ENCODE measurements at regions not wholly inside any gene's neighbourhood (a gene's known extent, or its start where the extent isn't known, plus 50 kb on each side); places are given as distances from the start of the nearest gene placed in this dataset.
"Not testable (repeated sequence)": the region's sequence is repeated elsewhere in the genome, so short reads cannot be mapped to it uniquely, and the experiment has no call there.

GRCh38 chr3:88412346-88412745 is 262.6 kb downstream of the C3orf38 start:
- DNase-seq: no peak

- DNase-seq: no peak
Observed at GRCh38 chr3:88416436-88416835, 266.7 kb downstream of the C3orf38 start.

- no peak for DNase-seq
Observed at GRCh38 chr3:88418219-88418618, 268.5 kb downstream of the C3orf38 start.

DNA sequence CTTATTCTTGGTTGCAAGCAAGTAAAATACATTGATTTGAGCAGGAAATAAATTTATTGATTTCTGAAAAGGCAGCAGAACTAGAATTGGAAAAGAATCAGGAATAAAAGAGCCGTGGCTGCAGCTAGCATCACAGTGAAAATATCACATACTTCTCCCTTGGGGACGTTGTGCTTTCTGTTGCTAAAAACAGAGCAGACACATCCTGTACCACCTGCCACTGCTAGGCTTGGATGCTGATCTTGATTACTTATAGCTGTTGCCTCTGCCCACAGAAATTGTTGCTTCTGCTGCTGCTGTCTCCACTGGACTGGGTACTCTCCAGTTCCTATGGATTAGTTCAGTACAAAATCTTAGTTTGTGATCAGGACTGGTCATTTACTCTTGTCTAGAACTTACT is 283.8 kb downstream of the C3orf38 start:
- no peak for DNase-seq

DNA sequence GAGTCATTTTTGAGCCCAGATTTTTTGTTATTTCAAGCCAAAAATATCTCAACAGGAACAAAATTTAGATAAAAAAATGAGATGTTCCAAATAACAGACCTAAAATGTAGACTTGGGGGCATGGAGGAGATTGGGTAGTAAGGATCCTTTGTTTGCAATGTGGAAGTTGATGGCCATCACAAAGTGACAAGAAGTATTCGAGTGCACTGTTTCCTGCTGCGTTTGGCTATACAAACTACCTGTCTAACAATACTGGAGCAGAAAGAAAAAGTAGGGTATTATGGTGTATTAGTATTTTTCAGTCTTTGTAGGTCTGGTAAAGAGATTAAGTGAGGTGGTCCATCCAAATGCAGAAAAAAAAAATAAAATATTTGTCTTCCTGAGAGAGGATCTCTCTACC is 284.2 kb downstream of the C3orf38 start:
- no peak for DNase-seq

- DNase-seq: no peak
Observed at GRCh38 chr3:88440701-88441100, 290.9 kb downstream of the C3orf38 start.

GRCh38 chr3:88443066-88443465 is 293.3 kb downstream of the C3orf38 start:
- DNase-seq: no peak

GRCh38 chr3:88444251-88444650 is 294.5 kb downstream of the C3orf38 start:
- DNase-seq: no peak

- DNase-seq: no peak
Observed at GRCh38 chr3:88452228-88452627, 302.5 kb downstream of the C3orf38 start.

DNA sequence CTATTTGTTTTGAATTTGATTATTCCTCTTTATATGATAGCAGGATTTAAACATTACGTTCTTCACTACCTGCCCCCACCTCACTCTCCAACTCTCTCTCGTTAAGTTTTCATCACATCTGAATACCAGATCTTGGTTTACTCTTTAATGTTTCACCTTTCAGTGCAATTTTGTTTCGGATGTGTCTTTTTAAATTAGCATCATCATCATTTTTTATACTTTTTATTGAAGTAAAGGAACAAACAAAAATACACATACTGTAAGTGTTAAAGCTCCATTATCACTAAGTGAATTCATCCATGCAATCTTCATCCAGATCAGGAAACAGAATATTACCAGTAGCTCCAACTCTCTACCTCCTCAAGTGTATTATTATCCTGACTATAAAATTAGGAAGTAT is 310.6 kb downstream of the C3orf38 start:
- DNase-seq: no peak

GRCh38 chr3:88462230-88462629 is 312.5 kb downstream of the C3orf38 start:
- DNase-seq: no peak

GRCh38 chr3:88467191-88467590 is 317.4 kb downstream of the C3orf38 start:
- no peak for DNase-seq

DNA sequence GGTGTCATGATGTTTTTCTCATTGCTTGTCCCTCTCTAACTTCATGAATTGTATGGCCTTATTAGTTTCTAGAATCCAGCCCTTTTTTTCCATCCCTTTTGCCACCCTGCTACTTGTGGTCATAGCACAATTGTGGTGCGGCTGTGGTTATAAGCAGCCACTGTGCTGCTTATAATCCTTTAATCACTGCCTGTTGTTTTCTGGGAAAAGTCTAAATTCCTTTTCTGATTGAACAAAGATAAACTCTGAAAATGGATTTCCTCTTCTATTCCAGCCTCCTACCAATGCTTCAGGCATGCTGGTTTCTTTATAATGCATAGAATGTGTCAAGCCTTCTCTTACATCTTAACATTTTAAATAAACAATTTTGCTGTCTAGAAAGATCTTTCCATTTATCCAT is 319.5 kb downstream of the C3orf38 start:
- no peak for DNase-seq

DNA sequence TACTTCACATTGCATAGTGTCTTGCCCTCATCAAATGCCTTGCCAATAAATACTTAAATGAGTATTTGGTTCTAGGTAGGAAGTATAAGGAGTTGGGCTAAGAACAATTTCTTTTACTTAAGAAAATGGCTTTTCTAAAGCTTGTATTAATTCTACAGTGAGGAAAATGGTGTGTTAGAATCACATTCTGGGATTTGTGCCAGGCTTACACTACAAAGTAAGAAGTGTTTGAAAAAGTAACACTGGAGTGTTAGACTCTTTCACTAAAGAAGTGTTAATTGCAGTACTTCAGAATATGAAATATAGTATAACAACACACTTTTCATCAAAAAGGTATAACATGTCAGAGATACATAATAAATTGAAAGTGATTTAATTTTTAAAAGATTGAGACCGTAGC is 328.7 kb downstream of the C3orf38 start:
- DNase-seq: no peak

GRCh38 chr3:88480822-88481221 is 331.1 kb downstream of the C3orf38 start:
- DNase-seq: no peak

DNA sequence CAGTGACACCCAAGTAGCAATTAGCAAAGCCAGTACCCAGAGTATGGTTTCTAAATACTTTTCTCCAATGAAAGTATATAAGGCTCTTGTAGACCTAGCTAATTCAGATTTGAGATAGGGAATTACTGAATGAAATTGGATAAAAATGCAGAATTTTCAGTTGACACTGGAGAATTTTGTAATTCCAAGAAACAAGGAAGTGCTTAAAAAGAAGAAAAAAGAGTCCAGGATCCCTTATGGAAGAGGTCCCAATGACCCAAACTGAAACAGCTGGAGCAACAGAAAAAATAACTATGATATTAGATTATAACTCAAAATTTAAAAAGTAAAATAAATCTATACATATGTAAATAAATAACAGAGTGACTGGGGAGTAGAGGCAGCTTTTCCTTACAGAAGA is 335.2 kb downstream of the C3orf38 start:
- no peak for DNase-seq

DNA sequence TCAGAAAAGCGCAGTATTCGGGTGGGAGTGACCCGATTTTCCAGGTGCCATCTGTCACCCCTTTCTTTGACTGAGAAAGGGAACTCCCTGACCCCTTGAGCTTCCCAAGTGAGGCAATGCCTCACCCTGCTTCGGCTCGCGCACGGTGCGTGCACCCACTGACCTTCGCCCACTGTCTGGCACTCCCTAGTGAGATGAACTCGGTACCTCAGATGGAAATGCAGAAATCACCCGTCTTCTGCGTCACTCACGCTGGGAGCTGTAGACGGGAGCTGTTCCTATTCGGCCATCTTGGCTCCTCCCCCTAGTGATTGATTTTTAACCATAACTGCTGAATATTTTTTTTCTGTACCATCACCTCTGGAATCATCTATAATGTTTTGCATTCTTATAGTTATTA is 359.1 kb downstream of the C3orf38 start:
- not testable (repeated sequence) for DNase-seq

DNA sequence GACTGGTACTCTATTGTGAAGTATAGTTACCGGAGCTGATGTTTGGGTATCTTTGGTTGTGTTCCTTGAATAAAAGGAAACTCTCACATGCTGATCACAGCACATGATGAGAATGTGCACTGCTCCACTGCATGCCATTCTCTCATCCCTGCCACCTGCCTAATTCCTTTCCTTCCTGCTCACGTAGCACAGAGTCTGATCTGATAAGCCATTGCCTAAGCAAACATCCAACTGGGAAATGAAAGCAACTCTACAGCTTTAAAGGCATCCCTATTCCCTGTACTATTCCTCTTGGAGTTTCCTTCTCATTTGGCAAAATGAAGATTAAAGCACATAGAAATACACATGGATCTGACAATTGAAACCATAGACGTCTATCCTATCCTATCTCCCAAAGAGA is 359.8 kb downstream of the C3orf38 start:
- no peak for DNase-seq

DNA sequence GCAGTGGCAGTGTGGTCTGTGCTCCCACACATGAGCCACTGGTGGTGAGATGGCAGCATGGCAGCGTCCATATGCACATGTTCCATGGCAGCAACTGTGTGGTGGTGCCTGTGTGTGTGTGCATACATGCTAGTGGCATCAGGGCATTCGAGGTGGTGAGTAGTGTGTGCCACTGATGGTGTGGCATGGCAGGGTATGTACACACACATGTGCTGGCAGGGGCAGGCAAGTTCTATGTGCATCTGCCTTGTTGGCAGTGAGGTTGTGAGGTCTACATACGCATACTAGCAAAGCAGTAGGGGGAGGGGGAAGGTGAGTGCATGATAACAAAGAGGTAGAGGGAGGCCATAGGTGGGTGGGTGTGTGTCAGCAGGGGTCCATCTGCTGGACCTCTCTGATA is 378.7 kb downstream of the C3orf38 start:
- DNase-seq: no peak

DNA sequence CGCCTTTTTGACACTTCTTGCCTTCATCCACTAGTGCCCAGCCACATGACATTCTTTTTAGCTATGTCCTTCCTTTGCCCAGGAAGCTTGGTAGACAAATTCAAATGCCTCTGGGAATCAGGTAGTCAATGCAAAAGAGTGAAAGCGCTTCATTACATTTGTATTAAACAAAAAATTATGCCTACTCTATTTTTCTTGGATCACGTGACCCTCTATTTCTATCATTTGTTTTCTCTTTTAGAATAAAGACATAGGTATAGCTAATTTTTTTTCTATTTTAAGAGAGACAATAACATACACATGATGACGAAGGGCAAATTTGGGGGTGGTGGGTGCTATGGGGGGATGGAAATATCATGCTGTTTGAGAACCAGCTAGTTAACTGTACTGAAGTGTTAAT is 384.8 kb downstream of the C3orf38 start:
- DNase-seq: no peak

DNA sequence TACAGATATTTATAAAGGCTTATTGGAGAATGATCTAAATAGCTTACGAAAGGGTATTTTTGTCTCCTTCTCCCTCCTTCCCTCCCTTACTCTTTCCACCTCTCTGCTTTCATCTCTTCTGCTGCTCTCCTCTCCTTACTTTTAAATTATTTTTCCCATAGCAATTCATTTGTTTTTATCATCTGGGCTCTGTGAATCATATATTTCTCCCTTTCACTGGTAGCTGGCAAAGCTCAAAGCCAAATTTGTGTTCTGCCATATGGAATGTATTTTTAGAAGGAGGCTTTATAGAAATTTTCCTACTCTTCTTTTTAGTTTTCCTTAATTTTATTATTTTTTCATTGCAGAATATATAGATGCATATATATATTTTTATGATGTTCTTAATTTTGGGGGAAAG is 385.8 kb downstream of the C3orf38 start:
- no peak for DNase-seq

DNA sequence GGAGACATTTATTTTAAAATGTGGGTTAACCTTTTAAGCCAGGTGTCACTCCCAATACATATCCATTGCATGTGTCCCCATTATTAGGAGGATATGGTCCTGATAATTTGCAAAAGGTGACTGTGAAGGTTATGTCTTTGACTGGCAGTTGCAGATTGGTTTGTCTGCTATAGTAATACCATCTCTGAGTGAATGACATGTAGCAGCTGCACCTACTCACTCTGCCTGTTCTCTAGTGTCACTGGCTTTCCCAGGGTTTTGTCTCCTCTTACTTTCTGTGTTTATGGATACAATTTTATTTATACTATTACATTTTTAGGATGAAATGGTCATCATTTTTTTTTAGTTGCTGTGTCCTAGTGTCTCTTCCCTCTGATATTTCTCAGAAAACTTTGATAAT is 393.2 kb downstream of the C3orf38 start:
- no peak for DNase-seq

DNA sequence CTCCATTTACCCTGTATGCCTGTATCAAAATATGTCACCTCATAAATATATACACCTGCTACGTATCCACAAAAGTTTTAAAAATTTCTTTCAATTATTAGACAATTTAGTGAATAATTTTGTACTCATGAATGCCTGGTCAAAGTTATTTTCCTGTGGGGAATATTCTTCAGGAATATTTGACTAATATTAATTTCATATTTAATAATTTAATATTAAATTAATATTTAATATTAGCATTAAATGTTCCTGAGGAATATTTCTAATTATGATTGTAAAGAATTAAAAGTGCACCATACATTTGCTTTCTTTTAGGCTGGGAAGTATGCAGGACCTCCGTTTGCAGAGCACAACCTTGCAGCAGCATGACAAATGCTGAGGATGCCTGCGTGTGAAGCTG is 422.7 kb downstream of the C3orf38 start:
- no peak for DNase-seq

DNA sequence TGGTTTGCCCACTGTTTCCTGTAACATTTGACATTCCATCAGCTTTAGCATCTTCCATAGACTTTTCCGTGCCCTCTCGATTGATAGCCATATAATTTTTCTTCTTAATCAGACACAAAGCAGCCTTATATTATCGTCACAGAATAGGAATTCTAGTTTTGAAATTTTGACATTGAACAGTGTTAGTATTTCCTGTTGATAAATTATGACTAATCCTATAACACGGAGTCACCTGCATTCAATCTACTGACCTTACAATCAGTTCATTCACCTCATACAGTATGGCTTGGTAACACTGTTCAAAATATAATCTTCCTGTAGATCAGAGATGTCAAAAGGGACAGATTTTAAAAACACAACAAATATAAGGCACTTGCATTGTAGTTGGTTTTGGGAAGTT is 423.7 kb downstream of the C3orf38 start:
- no peak for DNase-seq

- no peak for DNase-seq
Observed at GRCh38 chr3:88574146-88574545, 424.4 kb downstream of the C3orf38 start.

- DNase-seq: no peak
Observed at GRCh38 chr3:88584451-88584850, 434.7 kb downstream of the C3orf38 start.
